ENCODE measurements at regions not wholly inside any gene's neighbourhood (a gene's known extent, or its start where the extent isn't known, plus 50 kb on each side); places are given as distances from the start of the nearest gene placed in this dataset.
"Not testable (repeated sequence)": the region's sequence is repeated elsewhere in the genome, so short reads cannot be mapped to it uniquely, and the experiment has no call there.

- DNase-seq (ENCODE audit: extremely low read depth, low read depth): no peak
- no peak for TF ChIP-seq CTCF (IDR thresholded peaks at IDR 0.05; ENCODE audit: low read depth, low read length)
Observed at GRCh38 chr4:181853881-181854511, 389.2 kb upstream of the TENM3 start.

GRCh38 chr4:181855307-181855706 lies 387.9 kb upstream of the TENM3 start:
- no peak for DNase-seq (ENCODE audit: extremely low read depth, low read depth)
- no peak for TF ChIP-seq CTCF (IDR thresholded peaks at IDR 0.05; ENCODE audit: low read depth, low read length)

GRCh38 chr4:181857471-181857870 lies 385.7 kb upstream of the TENM3 start:
- not testable (repeated sequence) for DNase-seq (ENCODE audit: extremely low read depth, low read depth)

- DNase-seq (ENCODE audit: extremely low read depth, low read depth): no peak
- TF ChIP-seq CTCF (IDR thresholded peaks at IDR 0.05; ENCODE audit: low read depth, low read length): no peak
Observed at GRCh38 chr4:181858741-181859140, 384.5 kb upstream of the TENM3 start.

DNA sequence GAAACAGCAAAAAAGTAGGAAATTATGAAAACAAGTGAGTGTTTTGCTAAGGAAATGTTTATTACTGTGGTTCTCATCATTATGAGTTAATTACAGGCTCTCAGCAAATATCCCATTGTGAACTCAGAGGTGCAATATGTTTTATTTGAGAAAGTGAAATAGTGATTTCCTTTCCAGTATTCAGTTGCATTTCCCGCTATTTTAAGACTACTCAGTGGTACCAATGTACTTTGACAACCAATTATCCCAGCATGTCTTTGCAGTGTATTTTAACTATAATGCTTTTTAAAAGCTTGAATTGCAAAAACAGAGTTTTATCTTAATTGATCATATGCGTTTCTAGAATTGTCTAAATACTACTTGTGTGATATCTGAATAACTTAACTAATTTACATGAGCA lies 383.8 kb upstream of the TENM3 start:
- TF ChIP-seq CTCF (IDR thresholded peaks at IDR 0.05; ENCODE audit: low read depth, low read length): no peak
- DNase-seq (ENCODE audit: extremely low read depth, low read depth): no peak

- peak; percentile 35 for DNase-seq (ENCODE audit: extremely low read depth, low read depth)
- no peak for TF ChIP-seq CTCF (IDR thresholded peaks at IDR 0.05; ENCODE audit: low read depth, low read length)
Observed at GRCh38 chr4:181860157-181860556, 383.0 kb upstream of the TENM3 start.

GRCh38 chr4:181860668-181861067 lies 382.5 kb upstream of the TENM3 start:
- TF ChIP-seq CTCF (IDR thresholded peaks at IDR 0.05; ENCODE audit: low read depth, low read length): no peak
- DNase-seq (ENCODE audit: extremely low read depth, low read depth): no peak

GRCh38 chr4:181863856-181864255 lies 379.3 kb upstream of the TENM3 start:
- DNase-seq (ENCODE audit: extremely low read depth, low read depth): no peak
- TF ChIP-seq CTCF (IDR thresholded peaks at IDR 0.05; ENCODE audit: low read depth, low read length): no peak
